Tibial nerve (tissue), 4 donors: ENCODE measurements at regions not wholly inside any gene's neighbourhood (a gene's known extent, or its start where the extent isn't known, plus 50 kb on each side); places are given as distances from the start of the nearest gene placed in this dataset.

Experiments
- DNase-seq, 2 donors: peaks; one replicate each; pipeline ENCODE4 v3.0.0-alpha.2; 2019; ENCODE audit warnings: low spot score in 2 of 2
- H3K27ac ChIP-seq, 4 donors: fragments of 200-600 bp; sonication (generic) in 3 of 4; one replicate each; pipeline ENCODE4 v1.5.1; 2017 to 2019; ENCODE audit warnings: mild to moderate bottlenecking in 1 of 4
- H3K27me3 ChIP-seq, 2 donors: fragments of 200-600 bp; sonication (generic) in 1 of 2; one replicate each; pipeline versions ENCODE4 v1.5.1 to v1.6.0; 2017 to 2019
- H3K36me3 ChIP-seq, 3 donors: fragments of 200-600 bp; sonication (generic); one replicate each; pipeline ENCODE4 v1.5.1; 2018 to 2019
- H3K4me1 ChIP-seq, 4 donors: fragments of 200-600 bp; sonication (generic) in 3 of 4; one replicate each; pipeline ENCODE4 v1.5.1; 2017 to 2019
- H3K4me3 ChIP-seq, 4 donors: fragments of 200-600 bp; sonication (generic) in 3 of 4; one replicate each; pipeline ENCODE4 v1.5.1; 2017 to 2019; ENCODE audit warnings: mild to moderate bottlenecking in 1 of 4, moderate library complexity in 1 of 4
- H3K9me3 ChIP-seq, 4 donors: fragments of 200-600 bp; sonication (generic) in 3 of 4; one replicate each; pipeline ENCODE4 v1.5.1; 2017 to 2019
- CTCF ChIP-seq, 5 experiments: fragments of 200-600 bp in 3 of 5; fragments of 450-650 bp in 2 of 5; sonication (generic) in 3 of 5; IDR thresholded peaks; one replicate each; pipeline ENCODE4 v1.5.1; 2016 to 2019; ENCODE audit warnings: antibody characterized with exemption in 5 of 5, mild to moderate bottlenecking in 3 of 5, moderate library complexity in 2 of 5
- EP300 ChIP-seq, 2 donors: sonication (generic); formaldehyde crosslinking; IDR thresholded peaks; one replicate each; pipeline ENCODE4 v1.6.1; 2017; ENCODE audit warnings: antibody characterized with exemption in 2 of 2, mild to moderate bottlenecking in 1 of 2
- POLR2A ChIP-seq, 2 donors: fragments of 450-650 bp; IDR thresholded peaks; one replicate each; pipeline ENCODE4 v1.6.1; 2017; ENCODE audit warnings: antibody characterized with exemption in 2 of 2, mild to moderate bottlenecking in 2 of 2, moderate library complexity in 2 of 2
- WGBS, 2 donors: methylation state at CpG; one replicate each; pipeline ENCODE4 v1.1.5; 2018; 5-methylcytosine and 5-hydroxymethylcytosine counted together

- Histone ChIP-seq H3K27me3 (no peaks in the 10 kb centered on the region), H3K4me3 (no peak overlapping the region), H3K9me3 (no peaks in the 10 kb centered on the region), H3K36me3 (no peaks in the 10 kb centered on the region), H3K4me1 (no peaks in the 10 kb centered on the region), H3K27ac (no peak overlapping the region)
- TF ChIP-seq CTCF (IDR thresholded peaks at IDR 0.05): no peak
- TF ChIP-seq EP300 (IDR thresholded peaks at IDR 0.05): no peak
- no peak for TF ChIP-seq POLR2A (IDR thresholded peaks at IDR 0.05)
- 70 to 86% methylated on average over 1 of the region's 1 CpG for WGBS, 2 donors
- DNase-seq: no peak
These were observed 1243.2 kb upstream of the SLC10A2 start for GRCh38 chr13:104309431-104309830.

GRCh38 chr13:104301171-104301975, 1235.2 kb upstream of the SLC10A2 start:
- Histone ChIP-seq H3K27ac (no peak overlapping the region), H3K36me3 (no peaks in the 10 kb centered on the region), H3K27me3 (no peaks in the 10 kb centered on the region), H3K4me3 (no peak overlapping the region), H3K4me1 (no peaks in the 10 kb centered on the region), H3K9me3 (no peaks in the 10 kb centered on the region)
- TF ChIP-seq EP300 (IDR thresholded peaks at IDR 0.05): no peak
- no peak for TF ChIP-seq CTCF (IDR thresholded peaks at IDR 0.05)
- TF ChIP-seq POLR2A (IDR thresholded peaks at IDR 0.05): no peak
- DNase-seq: no peak
- WGBS, 2 donors: 60 to 64% methylated on average over 4 of the region's 4 CpGs

GRCh38 chr13:104297075-104297474, 1230.9 kb upstream of the SLC10A2 start:
- Histone ChIP-seq H3K4me1 (no peaks in the 10 kb centered on the region), H3K27ac (no peak overlapping the region), H3K9me3 (no peaks in the 10 kb centered on the region), H3K36me3 (no peaks in the 10 kb centered on the region), H3K4me3 (no peak overlapping the region), H3K27me3 (no peaks in the 10 kb centered on the region)
- TF ChIP-seq CTCF (IDR thresholded peaks at IDR 0.05): no peak
- TF ChIP-seq EP300 (IDR thresholded peaks at IDR 0.05): no peak
- no peak for TF ChIP-seq POLR2A (IDR thresholded peaks at IDR 0.05)
- DNase-seq: no peak
- 61 to 80% methylated on average over 2 of the region's 2 CpGs for WGBS, 2 donors

GRCh38 chr13:104296286-104296685, 1230.1 kb upstream of the SLC10A2 start:
- 57 to 74% methylated on average over 1 of the region's 1 CpG for WGBS, 2 donors
- Histone ChIP-seq H3K36me3 (no peaks in the 10 kb centered on the region), H3K4me3 (no peak overlapping the region), H3K9me3 (no peaks in the 10 kb centered on the region), H3K4me1 (no peaks in the 10 kb centered on the region), H3K27me3 (no peaks in the 10 kb centered on the region), H3K27ac (no peak overlapping the region)
- TF ChIP-seq POLR2A (IDR thresholded peaks at IDR 0.05) (no peak), EP300 (IDR thresholded peaks at IDR 0.05) (no peak), CTCF (IDR thresholded peaks at IDR 0.05) (no peak)
- no peak for DNase-seq

- WGBS, 2 donors: 90 to 93% methylated on average over 5 of the region's 5 CpGs
- no peaks in the 10 kb centered on the region for H3K4me1 ChIP-seq
- H3K9me3 ChIP-seq: no peaks in the 10 kb centered on the region
- no peak for DNase-seq
- TF ChIP-seq POLR2A (IDR thresholded peaks at IDR 0.05): no peak
- TF ChIP-seq EP300 (IDR thresholded peaks at IDR 0.05): no peak
- no peak for TF ChIP-seq CTCF (IDR thresholded peaks at IDR 0.05)
- H3K27ac ChIP-seq: no peak overlapping the region
- no peaks in the 10 kb centered on the region for H3K27me3 ChIP-seq
- H3K4me3 ChIP-seq: no peak overlapping the region
- H3K36me3 ChIP-seq: no peaks in the 10 kb centered on the region
These were observed 1229.3 kb upstream of the SLC10A2 start for GRCh38 chr13:104295537-104295936.
